ENCODE measurements at regions not wholly inside any gene's neighbourhood (a gene's known extent, or its start where the extent isn't known, plus 50 kb on each side); places are given as distances from the start of the nearest gene placed in this dataset.

GRCh38 chr6:12385316-12385715 is 95.2 kb downstream of the EDN1 start:
- no peak for TF ChIP-seq CTCF (IDR thresholded peaks at IDR 0.05 in 8 of 11, conservative IDR thresholded peaks at IDR 0.05 in 3 of 11)
- TF ChIP-seq POLR2AphosphoS5 (IDR thresholded peaks at IDR 0.05): no peak
- no peak for TF ChIP-seq POLR2A (IDR thresholded peaks at IDR 0.05)

All from spleen (tissue), 7 donors.